Renal cortical epithelial cell (primary cell): ENCODE measurements at regions not wholly inside any gene's neighbourhood (a gene's known extent, or its start where the extent isn't known, plus 50 kb on each side); places are given as distances from the start of the nearest gene placed in this dataset.
A peak's percentile ranks its signal among the peaks of the same experiment; 100 is the strongest.

Experiments used
- DNase-seq: peaks from one replicate; pipeline ENCODE4 v3.0.0-alpha.2; 2011; ENCODE audit warnings: low read depth

- DNase-seq: no peak
Measured at GRCh38 chr18:56380685-56381084, 257.7 kb downstream of the TXNL1 start.

GRCh38 chr18:56379256-56379655, 259.1 kb downstream of the TXNL1 start:
- no peak for DNase-seq

GRCh38 chr18:56377231-56377630, 261.2 kb downstream of the TXNL1 start:
- no peak for DNase-seq

GRCh38 chr18:56374007-56374655, 264.3 kb downstream of the TXNL1 start:
- peak; percentile 54 for DNase-seq

- DNase-seq: no peak
Measured at GRCh38 chr18:56373601-56374000, 264.8 kb downstream of the TXNL1 start.

GRCh38 chr18:56368066-56368465, 270.3 kb downstream of the TXNL1 start:
- no peak for DNase-seq

- DNase-seq: peak; percentile 4
Measured at GRCh38 chr18:56358608-56359280, 279.6 kb downstream of the TXNL1 start.

- DNase-seq: no peak
Measured at GRCh38 chr18:56353663-56354260, 284.6 kb downstream of the TXNL1 start.

GRCh38 chr18:56351911-56352500, 286.4 kb downstream of the TXNL1 start:
- DNase-seq: peak; percentile 5

GRCh38 chr18:56337507-56337906, 300.9 kb downstream of the TXNL1 start:
- no peak for DNase-seq

- no peak for DNase-seq
Measured at GRCh38 chr18:56333839-56334238, 304.6 kb downstream of the TXNL1 start.

- no peak for DNase-seq
Measured at GRCh38 chr18:56333146-56333545, 305.2 kb downstream of the TXNL1 start.

GRCh38 chr18:56332371-56332770, 306.0 kb downstream of the TXNL1 start:
- DNase-seq: no peak

- DNase-seq: no peak
Measured at GRCh38 chr18:56330366-56331110, 307.9 kb downstream of the TXNL1 start.

- DNase-seq: no peak
Measured at GRCh38 chr18:56329536-56329935, 308.9 kb downstream of the TXNL1 start.

GRCh38 chr18:56327191-56327885, 311.1 kb downstream of the TXNL1 start:
- no peak for DNase-seq

- DNase-seq: no peak
Measured at GRCh38 chr18:56326336-56327072, 311.9 kb downstream of the TXNL1 start.

- DNase-seq: no peak
Measured at GRCh38 chr18:56323673-56324072, 314.7 kb downstream of the TXNL1 start.

- no peak for DNase-seq
Measured at GRCh38 chr18:56322406-56322805, 316.0 kb downstream of the TXNL1 start.

- DNase-seq: no peak
Measured at GRCh38 chr18:56321470-56321869, 316.9 kb downstream of the TXNL1 start.

- DNase-seq: no peak
Measured at GRCh38 chr18:56319953-56320352, 318.4 kb downstream of the TXNL1 start.
